SHP77 (cell line): ENCODE measurements at regions not wholly inside any gene's neighbourhood (a gene's known extent, or its start where the extent isn't known, plus 50 kb on each side); places are given as distances from the start of the nearest gene placed in this dataset.
A peak's percentile ranks its signal among the peaks of the same experiment; 100 is the strongest.
"Not testable (repeated sequence)": the region's sequence is repeated elsewhere in the genome, so short reads cannot be mapped to it uniquely, and the experiment has no call there.

Source experiments
- DNase-seq, 2 experiments: peaks; one replicate each; lab custom pipeline; 2025; lab: John Stamatoyannopoulos, UW

DNA sequence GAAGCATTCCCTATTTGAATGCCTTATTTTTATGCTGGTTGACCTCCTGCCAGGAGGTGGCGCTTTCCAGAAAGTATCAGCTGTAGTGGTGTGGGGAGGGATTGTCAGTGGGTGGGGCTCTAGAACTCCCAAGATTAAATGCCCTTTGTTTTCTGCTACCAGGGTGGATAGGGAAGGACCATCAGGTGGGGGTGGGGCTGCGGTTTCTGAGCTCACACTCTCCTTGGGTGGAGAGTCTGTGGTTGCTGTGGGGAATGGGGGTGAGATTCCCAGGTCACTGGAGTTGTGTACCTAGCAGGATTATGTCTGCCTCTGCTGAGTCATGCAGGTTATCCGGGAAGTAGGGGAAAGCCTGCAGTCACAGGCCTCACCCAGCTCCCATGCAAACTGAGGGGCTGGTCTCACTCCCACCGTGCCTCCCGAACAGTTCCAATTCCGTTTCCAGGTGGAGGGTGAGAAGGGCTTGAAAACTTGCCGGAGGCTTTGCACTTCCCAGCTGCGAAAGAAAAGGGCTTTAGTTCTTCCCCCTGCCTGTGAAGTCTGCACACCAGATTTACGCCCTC, 68.3 kb downstream of the ALG10B start:
- peak; percentile 35 to 51 for DNase-seq

DNA sequence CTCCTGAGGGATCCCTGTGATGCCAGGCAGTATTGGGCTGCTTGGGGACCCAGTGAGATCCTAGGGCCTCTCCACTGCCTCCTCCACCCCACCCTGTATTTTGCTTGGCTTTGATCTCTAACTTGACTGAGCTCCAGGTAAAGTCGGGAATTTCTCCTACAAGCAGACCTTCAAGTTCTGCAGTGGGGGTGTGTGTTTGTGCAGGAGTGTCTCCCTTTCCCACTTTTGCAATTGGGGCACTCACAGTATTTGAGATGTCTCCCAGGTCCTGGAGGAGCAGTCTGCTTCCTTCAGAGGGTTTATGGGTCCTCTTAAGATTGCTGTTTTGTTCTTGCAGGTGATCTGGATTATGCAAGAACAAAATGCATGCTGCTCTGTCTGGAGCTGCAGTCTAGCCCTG, 68.9 kb downstream of the ALG10B start:
- DNase-seq = no peak

DNA sequence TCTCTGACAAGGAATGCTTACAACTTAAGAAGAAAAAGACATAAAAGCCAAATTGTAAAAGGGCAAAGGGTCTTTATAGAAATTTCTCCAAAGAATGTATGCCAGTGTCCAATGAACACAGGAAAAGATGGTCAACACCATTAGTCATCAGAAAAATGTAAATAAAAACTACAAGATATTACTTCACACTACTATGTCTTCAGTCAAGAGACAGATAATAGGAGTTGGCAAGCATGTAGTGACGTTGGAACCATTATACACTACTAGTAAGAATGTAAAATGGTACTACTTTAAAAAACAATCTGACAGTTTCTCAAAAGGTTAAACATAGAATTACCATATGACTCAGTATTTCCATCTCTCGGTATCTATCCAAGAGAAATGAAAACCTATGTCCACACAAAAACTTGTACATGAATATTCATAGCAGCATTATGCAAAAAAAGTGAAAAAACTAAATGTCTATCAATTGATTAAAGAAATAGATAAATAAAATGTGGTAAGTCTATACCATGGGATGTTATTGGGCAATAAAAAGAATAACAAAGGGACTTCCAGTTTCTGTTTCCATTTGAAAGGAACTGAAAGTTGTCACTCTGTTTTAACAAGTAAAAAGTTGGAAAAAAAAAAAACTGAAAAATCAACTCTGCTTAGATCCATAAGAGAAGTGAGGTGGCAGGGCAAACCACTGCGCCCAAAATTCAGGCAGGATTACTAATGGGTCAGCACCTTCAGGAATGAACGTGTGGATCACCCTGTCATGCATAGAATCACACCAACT, 69.8 kb downstream of the ALG10B start:
- DNase-seq = no peak

DNA sequence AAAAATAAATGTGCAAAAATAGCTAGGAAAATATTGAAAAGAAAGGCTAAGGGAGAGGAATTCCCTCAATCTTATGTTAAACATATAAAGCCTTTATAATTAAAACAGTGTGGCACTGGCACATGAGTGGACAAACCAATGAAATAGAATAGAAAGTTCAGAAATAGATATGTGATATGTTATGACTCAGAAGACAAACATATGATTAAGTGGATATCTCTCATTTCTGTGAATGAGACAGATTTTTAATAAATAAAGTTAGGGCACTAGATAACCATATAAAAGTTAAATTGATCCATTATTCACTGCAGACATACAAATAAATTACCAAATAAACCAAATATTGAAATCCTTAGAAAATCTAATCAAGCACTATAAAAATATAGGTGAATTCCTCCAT, 73.0 kb downstream of the ALG10B start:
- DNase-seq = no peak

DNA sequence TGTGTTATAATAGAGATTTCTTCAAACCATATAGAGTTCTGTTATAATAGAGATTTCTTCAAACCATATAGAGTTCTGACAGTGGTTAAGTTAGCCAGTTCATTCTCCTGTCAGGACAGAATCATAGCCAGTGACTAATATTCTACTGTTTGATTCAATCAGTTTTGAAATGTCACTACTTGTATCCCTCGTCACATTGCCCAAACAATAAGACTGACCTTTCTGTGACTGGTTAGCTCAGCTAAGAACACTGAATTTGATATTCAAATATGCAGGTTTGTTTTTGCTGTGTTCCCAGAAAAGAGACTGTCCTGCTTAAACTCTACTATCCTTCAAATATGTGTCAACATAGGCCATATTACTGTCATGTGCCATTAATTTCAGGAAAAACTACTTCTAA, 74.4 kb downstream of the ALG10B start:
- no peak for DNase-seq

DNA sequence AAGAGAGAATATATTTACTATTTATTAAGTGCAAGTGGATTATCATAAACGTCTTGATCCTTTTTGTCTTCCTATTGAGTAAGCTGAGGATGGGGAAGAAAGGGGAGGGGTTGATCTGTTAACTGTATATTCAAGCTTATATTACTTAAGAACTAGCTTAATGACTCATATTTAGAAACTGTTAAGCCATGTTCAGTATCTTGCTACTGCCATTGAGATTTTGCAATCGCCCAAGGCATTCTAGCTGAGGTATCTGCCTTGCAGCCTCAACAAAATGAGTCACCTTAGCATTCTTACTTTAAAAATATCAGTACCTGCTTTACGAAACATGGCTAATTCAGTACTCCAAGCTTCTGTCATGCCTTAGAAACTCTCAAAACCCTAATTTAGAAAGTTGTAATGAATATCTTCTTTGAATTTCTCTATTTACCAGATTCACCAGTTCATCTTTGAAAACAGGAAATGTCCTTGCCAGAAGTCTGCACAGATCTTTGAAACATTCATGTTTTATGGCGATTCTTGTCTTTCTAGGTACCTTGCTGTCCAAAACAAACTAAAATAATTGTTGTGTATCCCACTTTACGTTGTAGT, 76.1 kb downstream of the ALG10B start:
- no peak for DNase-seq

DNA sequence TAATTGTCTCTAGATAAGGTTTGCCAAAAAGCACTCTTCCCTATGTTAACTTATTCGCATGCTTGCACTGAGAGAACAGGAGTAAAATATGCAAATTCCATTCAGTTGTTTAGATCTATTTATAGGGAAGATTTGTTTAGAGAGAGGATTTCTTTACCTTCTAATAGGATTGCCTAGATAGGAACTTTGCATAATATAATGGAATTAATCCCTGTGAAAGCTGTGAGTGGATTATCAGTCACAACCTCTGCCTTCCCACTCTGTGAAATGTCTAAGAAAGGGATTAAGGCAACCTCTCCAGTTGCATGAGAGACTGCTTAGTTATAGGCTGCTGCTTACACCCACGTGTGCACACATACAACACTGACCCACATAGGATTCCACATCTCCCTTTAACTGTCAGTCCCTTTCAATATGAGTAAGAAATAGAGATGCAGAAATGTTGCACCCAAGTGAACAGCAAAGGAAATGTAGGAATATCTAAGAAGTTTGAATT, 83.2 kb downstream of the ALG10B start:
- DNase-seq = no peak

DNA sequence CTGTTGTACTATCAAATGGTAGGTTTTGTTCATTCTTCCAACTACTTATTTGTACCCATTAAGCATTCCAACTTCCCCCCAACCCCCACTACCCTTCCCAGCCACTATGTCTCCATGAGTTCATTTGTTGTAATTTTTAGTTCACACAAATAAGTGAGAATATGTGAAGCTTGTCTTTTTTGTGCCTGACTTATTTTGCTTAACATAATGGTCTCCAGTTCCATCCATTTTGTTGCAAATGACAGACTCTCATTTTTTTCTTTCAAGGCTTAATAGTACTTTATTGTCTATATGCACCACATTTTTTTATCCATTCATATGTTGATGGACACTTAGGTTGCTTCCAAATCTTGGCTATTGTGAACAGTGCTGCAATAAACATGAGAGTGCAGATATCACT, 86.2 kb downstream of the ALG10B start:
- no peak for DNase-seq

DNA sequence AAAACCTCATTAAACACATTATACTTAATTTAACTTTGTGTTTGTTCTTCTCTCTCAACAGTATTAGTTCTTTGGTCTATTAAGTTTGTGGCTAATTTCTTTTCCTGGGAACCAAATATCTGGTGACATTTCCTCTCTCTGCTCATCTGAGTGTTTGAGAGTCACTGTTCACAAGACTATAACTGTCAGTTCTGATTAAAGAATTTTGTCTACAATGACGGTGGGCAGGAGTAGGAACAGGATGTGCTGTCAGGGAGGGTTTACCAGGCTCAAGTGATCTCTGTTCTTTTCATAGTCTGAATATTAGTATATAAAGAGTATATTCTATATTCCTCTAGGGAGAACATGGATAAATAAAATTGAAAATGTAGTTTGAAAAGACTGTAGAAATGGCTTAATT, 92.9 kb downstream of the ALG10B start:
- DNase-seq = no peak

DNA sequence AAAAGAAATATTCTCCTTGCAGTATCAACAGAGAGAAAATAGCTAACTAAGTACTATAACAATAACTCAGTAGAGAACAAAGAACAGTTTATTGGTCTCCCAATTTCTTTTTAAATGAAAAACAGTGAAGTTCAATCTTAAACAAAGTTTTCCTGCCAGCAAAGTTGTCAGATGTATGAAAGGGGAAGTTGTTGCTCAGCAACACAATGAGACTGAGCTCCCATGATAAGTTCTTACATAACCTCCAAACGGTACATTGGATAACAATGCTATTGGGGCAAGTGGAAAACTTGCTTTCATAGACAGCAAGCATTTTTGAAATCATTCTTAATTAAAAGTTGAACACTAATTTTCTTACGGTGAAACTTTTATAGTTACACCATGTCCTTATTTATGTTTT, 94.9 kb downstream of the ALG10B start:
- DNase-seq = no peak

GRCh38 chr12:38411946-38412345, 95.4 kb downstream of the ALG10B start:
- DNase-seq = no peak

DNA sequence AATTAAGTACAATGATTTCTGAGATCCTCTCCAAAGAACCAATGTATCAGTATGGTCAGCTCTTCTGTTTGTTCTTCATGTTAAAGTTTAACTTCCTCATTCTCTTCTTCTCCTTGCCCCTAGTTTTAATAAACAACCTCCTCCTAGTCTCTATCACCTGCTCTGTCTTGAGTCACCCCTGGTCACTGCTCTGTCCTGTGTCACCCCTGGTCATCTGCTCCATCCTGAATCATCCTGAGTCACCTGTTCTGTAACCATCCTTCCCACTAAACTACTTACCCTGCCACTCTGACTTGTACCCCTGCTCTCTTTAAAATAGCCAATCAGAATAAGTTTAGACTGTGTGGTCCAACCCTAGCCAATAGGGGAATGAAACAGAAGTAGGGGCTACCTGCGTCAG, 100.5 kb downstream of the ALG10B start:
- no peak for DNase-seq

DNA sequence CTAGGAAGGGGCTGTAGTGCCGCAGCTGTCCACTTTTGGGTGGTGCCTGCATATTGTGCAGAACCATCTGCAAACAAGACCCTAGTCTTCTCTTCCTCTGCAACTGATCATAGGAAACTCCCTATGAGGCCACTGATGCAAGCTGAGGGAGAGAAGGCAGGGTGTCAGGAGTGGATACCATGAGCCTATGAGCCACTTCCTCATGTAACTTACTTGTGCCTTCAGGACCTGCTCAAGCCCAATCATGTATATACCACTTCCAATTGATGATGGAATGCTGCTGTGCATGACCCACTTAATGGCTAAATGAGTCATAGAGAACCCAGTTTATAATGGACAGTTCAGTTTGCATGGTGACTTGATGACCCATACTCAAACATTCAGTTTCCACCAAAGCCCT, 107.9 kb downstream of the ALG10B start:
- DNase-seq = no peak

- DNase-seq = no peak
Measured at GRCh38 chr12:38427442-38427841, 110.9 kb downstream of the ALG10B start.

DNA sequence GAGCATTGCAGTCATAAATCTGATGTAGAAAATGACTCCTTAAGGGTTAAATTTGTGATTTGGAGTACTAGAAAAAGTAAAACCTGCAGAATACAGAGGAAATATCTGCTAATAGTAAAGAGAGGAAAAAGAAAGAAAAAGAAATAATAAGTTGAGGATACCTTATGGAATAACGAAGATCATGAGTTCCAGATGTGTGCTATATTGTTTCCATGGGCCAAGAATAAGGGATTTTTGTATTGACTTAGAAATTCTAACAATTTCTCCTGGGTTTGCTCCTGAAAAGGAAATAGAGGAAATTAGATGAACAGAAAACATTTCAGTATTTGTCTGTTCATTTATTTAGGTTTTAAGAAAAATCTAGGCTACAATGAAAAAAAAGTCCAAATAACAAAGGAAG, 115.3 kb downstream of the ALG10B start:
- no peak for DNase-seq

DNA sequence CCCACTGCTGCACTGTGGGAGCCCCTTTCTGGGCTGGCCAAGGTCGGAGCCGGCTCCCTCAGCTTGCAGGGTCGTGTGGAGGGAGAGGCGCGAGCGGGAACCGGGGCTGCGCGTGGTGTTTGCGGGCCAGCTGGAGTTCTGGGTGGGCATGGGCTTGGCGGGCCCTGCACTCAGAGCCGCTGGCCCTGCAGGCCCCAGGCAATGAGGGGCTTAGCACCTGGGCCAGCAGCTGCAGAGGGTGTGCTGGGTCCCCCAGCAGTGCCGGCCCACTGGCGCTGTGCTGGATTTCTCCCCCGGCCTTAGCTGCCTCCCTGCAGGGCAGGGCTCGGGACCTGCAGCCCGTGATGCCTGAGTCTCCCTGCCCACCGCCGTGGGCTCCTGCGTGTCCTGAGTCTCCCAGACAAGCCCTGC, 125.3 kb downstream of the ALG10B start:
- DNase-seq = not testable (repeated sequence)

DNA sequence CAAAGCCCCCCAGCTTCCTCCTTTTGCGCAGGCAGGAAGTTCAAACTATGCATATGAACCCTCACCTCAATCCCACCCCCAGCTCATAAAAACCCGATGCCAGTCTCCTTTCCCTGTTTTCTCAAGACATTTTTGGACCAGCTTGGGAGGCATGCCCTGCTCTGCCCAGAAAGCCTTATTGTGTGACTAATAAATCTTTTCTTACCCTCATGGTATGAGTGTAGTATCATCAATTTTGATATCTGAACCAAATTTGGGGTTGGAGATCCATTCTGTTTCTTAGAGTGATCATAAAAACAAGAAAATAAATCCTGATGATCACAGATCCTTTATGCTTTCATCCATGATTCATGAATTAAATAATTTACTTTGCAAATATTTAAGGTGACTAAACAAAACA, 128.5 kb downstream of the ALG10B start:
- no peak for DNase-seq

GRCh38 chr12:38448991-38449390, 132.4 kb downstream of the ALG10B start:
- DNase-seq = no peak

GRCh38 chr12:38456537-38457120, 140.1 kb downstream of the ALG10B start:
- DNase-seq = no peak

DNA sequence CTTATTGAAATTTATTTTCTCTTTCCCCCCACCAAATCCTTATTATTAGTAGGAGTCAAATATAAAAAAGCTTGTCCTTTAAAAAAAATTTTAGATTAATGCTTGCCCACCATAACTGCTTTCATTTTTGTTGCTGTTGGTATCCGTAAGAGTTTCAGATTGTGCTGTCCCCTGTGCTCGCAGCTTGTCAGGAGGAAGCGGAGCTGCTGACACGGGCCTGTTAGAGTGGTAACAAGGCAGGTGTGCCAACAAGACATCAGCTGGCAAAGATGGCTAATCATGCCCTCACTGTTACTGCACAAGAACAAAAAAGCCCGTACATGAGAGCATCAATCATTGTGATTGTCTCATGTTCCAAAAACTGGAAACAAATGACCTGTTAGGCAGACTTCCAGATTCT, 148.4 kb downstream of the ALG10B start:
- DNase-seq = peak; percentile 68 to 78

DNA sequence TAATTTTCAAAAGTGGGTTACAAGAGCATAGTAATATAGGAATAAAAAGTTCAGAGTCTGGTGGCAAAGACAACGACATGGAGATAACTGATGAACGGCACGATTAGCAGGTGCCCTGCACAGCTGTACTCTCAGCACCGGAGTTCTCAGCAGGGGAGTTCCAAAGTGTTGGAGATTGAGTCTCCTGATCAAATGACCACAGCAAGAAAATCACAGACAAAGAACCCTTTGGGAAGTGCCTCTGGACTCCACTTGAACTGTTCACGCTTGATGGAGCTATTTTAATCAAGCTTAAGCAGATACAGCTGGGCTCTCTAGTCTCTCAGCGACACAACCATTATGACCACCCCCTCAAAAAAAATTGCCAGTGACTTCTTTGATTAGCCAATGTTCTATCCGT, 153.1 kb downstream of the ALG10B start:
- no peak for DNase-seq

- DNase-seq = no peak
Measured at GRCh38 chr12:38477340-38478090, 160.9 kb downstream of the ALG10B start.
